K562 (cell line): ENCODE measurements at regions not wholly inside any gene's neighbourhood (a gene's known extent, or its start where the extent isn't known, plus 50 kb on each side); places are given as distances from the start of the nearest gene placed in this dataset.

Experiments used
- CC2D1A ChIP-seq: fragments of 450-650 bp; IDR thresholded peaks from 2 replicates; pipeline ENCODE4 v1.6.1; 2017; ENCODE audit warnings: mild to moderate bottlenecking
- ZNF717 ChIP-seq: fragments of 250-450 bp; sonication (Bioruptor Pico); IDR thresholded peaks from 2 replicates; pipeline ENCODE4 v1.5.0; 2021
- ZNF778 ChIP-seq: fragments of 450-650 bp; formaldehyde crosslinking; IDR thresholded peaks from 2 replicates; pipeline ENCODE4 v1.4.0; 2020; ENCODE audit warnings: mild to moderate bottlenecking, moderate library complexity
- TF ChIP-seq, protein P1 (sequence below), 2 experiments: fragments of 450-650 bp; IDR thresholded peaks; 2 replicates each; pipeline ENCODE4 v1.6.1; 2016; ENCODE audit warnings: mild to moderate bottlenecking in 2 of 2, borderline replicate concordance in 1 of 2, low read depth in 1 of 2, moderate library complexity in 1 of 2
- TF ChIP-seq, protein P2 (sequence below): sonication (generic); formaldehyde crosslinking; IDR thresholded peaks from 2 replicates; pipeline ENCODE4 v1.8.0; 2022; ENCODE audit warnings: mild to moderate bottlenecking, missing genetic modification reagents

DNA sequence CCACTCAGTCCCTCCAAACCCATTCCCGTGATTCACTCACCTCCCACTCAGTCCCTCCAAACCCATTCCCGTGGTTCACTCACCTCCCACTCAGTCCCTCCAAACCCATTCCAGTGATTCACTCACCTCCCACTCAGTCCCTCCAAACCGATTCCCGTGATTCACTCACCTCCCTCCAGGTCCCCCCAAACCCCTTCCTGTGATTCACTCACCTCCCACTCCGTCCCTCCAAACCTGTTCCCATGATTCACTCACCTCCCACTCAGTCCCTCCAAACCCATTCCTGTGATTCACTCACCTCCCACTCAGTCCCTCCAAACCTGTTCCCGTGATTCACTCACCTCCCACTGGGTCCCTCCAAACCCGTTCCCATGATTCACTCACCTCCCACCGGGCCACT lies 639.6 kb downstream of the BRD1 start (continued):
- TF ChIP-seq, protein P1, sequence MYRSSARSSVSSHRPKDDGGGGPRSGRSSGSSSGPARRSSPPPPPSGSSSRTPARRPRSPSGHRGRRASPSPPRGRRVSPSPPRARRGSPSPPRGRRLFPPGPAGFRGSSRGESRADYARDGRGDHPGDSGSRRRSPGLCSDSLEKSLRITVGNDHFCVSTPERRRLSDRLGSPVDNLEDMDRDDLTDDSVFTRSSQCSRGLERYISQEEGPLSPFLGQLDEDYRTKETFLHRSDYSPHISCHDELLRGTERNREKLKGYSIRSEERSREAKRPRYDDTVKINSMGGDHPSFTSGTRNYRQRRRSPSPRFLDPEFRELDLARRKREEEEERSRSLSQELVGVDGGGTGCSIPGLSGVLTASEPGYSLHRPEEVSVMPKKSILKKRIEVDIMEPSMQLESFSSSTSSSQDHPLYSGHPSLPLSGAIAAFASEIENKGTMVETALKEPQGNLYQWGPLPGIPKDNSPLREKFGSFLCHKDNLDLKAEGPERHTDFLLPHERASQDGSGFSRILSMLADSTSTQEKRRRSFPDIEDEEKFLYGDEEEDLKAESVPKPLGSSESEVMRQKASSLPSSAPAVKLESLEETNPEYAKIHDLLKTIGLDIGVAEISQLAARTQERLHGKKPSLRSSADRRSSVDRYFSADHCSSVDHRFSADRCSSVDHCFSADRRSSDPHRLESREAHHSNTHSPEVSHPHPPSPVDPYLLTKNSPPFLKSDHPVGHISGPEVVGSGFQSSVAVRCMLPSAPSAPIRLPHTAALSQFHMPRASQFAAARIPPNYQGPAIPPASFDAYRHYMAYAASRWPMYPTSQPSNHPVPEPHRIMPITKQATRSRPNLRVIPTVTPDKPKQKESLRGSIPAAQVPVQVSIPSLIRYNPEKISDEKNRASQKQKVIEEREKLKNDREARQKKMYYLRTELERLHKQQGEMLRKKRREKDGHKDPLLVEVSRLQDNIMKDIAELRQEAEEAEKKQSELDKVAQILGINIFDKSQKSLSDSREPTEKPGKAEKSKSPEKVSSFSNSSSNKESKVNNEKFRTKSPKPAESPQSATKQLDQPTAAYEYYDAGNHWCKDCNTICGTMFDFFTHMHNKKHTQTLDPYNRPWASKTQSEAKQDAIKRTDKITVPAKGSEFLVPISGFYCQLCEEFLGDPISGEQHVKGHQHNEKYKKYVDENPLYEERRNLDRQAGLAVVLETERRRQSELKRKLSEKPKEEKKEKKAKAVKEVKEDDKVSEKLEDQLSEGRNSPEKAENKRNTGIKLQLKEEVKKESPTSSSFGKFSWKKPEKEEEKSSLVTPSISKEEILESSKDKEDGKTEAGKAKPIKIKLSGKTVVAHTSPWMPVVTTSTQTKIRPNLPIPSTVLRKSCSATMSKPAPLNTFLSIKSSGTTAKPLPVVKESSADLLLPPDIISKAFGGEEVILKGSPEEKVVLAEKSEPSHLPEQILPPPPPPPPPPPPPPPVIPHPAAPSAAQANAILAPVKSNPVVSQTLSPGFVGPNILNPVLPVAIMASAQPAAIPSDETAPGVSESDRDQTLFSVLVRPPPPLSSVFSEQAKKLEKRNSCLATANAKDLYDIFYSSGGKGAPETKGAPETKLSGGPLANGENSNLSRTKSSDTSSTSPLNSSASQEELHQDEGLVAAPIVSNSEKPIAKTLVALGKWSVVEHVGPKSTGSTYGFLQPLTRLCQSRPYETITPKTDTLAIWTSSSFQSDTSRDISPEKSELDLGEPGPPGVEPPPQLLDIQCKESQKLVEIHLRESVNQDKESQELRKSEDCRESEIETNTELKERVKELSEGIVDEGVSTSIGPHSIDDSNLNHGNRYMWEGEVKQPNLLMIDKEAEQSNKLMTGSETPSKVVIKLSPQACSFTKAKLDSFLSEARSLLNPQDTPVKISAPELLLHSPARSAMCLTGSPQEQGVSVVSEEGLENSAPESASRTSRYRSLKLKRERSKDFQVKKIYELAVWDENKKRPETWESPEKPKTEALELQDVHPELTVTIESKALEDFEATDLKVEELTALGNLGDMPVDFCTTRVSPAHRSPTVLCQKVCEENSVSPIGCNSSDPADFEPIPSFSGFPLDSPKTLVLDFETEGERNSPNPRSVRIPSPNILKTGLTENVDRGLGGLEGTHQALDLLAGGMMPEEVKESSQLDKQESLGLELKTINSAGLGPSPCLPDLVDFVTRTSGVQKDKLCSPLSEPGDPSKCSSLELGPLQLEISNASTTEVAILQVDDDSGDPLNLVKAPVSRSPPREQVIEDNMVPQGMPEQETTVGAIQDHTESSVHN (IDR thresholded peaks at IDR 0.05; ENCODE audit: borderline replicate concordance in 1 of 2, low read depth in 1 of 2), result no peak
- TF ChIP-seq, protein P2, sequence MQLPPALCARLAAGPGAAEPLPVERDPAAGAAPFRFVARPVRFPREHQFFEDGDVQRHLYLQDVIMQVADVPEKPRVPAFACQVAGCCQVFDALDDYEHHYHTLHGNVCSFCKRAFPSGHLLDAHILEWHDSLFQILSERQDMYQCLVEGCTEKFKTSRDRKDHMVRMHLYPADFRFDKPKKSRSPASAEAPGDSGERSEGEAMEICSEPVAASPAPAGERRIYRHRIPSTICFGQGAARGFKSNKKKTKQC, result no peak
- TF ChIP-seq ZNF717 (CRISPR knock-in tag), result no peak
- TF ChIP-seq CC2D1A, result no peak
- no peak for TF ChIP-seq ZNF778 (CRISPR knock-in tag)
- TF ChIP-seq, all 486 proteins: peak for 0
